Loucy (cell line): ENCODE measurements at regions not wholly inside any gene's neighbourhood (a gene's known extent, or its start where the extent isn't known, plus 50 kb on each side); places are given as distances from the start of the nearest gene placed in this dataset.

Experiments
- CTCF ChIP-seq: fragments of 200-600 bp; sonication (generic); conservative IDR thresholded peaks from 2 replicates; pipeline ENCODE4 v1.5.1; 2014; ENCODE audit warnings: mild to moderate bottlenecking, antibody characterized with exemption, low read length
- EZH2phosphoT487 ChIP-seq: fragments of 200-600 bp; IDR thresholded peaks from 2 replicates; pipeline ENCODE4 v1.6.1; 2018; ENCODE audit warnings: antibody characterized with exemption, mild to moderate bottlenecking, moderate library complexity, borderline replicate concordance

GRCh38 chr22:33129621-33130020 lies 71.4 kb upstream of the SYN3 start:
- no peak for TF ChIP-seq CTCF
- TF ChIP-seq EZH2phosphoT487 = no peak
